ENCODE measurements at regions not wholly inside any gene's neighbourhood (a gene's known extent, or its start where the extent isn't known, plus 50 kb on each side); places are given as distances from the start of the nearest gene placed in this dataset.

- no peak for DNase-seq
These were observed 321.5 kb downstream of the OTOL1 start for GRCh38 chr3:161818106-161818505.

GRCh38 chr3:161821591-161821990 lies 325.0 kb downstream of the OTOL1 start:
- DNase-seq = peak; percentile 78

DNA sequence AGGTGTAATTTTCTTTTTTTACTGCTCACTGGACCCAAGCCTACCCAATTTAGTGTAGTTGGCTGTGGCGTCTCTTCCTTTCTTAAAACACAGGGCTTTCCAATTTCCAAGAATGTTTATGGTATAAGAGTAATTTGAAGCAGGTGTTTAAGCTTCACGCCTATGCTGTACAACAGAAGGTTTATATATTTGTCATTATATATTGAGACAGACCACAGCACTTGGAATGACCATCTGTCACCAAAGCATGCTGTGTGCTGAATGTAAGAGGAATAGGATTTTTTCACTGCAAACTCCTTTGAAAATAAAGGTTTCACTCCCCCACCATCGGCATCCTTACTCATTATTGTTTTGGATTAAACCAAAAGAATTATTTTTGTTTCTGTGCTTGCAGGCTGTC lies 325.7 kb downstream of the OTOL1 start:
- DNase-seq = peak; percentile 74

- DNase-seq = no peak
These were observed 327.3 kb downstream of the OTOL1 start for GRCh38 chr3:161823910-161824309.

GRCh38 chr3:161838021-161838420 lies 341.4 kb downstream of the OTOL1 start:
- DNase-seq = no peak

DNA sequence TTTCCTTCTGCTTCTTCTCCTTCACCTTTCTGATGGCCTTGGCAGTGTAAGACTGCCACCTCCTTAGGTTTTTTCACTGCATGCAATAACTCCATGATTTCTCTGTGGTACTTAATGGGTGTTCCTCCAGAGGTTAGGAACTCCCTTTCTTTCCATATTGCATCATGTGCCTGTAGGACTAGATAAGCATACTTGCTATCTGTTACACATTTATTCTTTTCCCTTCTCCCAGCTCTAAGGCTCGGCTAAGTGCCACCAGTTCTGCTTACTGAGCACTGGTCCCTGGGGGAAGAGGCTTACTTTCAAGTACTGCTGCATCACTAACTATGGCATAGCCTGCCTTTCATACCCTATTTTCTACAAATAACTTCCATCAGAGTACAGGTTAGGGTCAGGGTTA lies 351.8 kb downstream of the OTOL1 start:
- DNase-seq = no peak

- DNase-seq = peak; percentile 8
These were observed 355.4 kb downstream of the OTOL1 start for GRCh38 chr3:161851941-161852566.

DNA sequence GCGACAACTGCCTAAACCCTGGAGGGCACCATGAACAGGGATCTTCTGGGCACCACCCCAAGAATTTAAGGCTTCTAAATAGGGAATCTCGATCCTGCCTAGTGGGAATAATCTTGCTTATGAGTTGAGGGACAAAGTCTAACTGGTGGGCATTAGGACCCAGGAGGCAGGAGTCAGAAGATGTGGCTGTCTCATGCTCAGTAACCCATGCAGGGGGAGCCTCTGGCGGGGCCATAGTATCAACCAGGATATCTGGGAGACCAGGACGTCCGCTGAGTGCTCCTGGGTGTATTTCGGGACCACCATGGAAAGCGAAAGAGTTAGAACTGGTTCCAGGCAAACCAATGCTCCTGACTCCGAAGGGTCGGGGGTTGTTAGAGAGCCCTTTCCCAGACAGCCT lies 356.1 kb downstream of the OTOL1 start:
- DNase-seq = peak; percentile 1

- no peak for DNase-seq
These were observed 357.7 kb downstream of the OTOL1 start for GRCh38 chr3:161854232-161854771.

DNA sequence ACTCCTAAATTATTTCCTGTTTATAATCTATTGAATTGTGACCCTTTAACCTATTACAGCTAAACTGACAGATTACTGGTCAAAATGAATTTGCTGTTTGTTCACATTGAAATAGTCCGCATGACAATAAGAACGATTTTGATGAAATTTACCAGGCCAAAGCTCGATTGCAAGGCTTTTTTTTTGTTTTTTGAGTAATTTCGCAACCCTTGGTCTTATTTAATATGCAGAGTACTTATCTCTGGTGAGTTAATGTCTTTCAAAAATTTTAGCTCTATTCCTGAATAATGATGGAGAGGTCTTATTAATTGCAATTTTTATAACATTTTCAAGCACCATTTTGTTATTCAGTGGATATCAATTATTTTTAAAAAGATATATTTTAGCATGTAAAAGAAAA lies 362.4 kb downstream of the OTOL1 start:
- DNase-seq = no peak

DNA sequence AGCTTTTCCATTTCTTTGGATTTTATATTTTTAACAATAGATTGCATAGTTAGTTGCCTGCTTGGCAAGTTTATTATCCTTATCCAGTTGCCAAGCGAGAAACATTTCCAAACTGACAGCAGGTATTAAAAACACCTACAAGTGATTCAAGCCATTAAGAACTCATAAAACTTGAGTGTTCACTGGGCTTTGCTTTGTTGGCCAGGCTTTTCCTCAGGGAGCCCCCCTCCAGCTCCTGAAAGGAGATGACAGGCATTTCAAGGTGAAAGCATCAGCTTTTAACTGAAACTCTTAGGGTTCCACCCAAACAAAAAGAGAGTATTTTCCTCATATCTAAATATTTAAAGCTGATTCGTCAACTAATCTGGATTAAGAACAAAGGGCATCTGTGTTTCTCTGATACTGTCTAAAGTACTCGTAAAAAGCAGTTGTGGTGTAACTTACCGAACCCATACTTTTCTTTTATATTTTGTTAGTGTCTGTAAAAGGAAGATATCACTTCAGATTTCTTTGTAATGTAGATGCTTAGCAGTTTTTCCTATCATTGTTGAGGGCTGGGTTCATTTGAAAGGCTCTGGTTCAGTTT lies 363.4 kb downstream of the OTOL1 start:
- DNase-seq = no peak

DNA sequence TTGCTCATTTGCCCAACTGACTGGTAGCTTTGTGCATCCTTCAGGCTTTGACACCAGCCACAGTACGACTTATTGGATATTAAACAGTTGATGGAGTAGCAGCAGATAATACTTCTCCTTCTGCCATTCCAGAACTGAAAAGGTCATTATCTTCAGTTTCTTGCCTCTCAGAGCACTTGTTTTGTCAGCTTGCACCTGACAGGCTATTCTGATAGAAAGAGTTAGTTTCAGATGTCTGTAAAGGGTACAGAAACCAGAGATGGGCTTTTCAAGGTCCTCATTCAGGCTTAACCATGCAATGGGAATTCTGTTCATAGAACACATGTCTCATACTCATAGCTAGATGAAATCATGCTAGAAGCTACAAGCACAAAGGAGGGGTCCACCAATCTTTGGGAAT lies 367.2 kb downstream of the OTOL1 start:
- no peak for DNase-seq

DNA sequence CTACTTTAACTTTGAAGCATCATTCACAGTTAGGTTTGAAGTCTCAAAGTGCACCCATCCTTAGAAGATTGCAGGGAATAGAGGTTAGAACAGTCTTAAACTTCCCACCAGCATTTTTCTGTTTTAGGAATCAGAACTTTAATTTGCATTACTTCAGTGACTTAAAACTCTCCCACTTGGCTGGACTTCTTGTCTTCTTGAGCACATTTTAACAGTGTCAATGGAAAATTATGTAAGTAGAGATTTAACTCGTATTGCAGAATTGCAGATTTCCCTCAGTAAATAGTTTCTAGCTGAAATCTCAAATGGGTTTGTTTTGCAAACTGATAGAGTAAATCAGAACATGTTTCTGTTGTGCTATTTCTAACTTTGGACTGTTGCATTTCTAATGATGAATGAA lies 369.6 kb downstream of the OTOL1 start:
- no peak for DNase-seq

DNA sequence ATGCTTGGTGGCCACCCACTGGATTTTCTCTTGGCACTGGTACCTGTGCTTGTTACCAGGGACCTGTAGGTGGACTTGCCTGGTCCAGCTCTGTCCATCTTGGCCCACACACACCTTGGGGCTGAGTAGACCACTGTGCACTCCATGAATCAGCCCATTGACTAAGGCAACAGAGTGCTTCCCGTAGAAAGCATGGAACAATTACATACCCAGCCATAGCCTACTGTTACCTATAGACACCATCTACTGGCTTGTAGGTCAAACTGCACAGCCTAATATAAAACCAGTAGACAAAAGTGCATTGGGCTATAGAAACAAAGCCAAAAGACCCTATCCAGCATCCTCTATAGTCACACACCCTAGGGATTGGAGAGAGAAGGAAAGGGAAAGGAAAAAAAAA lies 378.9 kb downstream of the OTOL1 start:
- DNase-seq = no peak

DNA sequence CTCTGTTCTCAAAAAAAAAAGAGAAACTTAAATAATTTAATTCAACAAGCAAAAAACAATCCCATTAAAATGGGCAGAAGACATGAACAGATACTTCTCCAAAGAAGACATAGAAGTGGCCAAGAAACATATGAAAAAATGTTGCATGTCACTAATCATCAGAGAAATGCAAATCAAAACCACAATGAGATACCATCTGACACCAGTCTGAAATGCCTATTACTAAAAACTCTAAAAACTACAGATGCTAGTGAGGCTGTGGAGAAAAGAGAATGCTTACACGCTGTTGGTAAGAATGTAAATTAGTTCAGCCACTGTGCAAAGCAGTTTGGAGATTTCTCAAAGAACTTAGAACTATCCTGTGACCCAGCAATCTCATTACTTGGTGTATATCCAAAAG lies 382.9 kb downstream of the OTOL1 start:
- DNase-seq = no peak

DNA sequence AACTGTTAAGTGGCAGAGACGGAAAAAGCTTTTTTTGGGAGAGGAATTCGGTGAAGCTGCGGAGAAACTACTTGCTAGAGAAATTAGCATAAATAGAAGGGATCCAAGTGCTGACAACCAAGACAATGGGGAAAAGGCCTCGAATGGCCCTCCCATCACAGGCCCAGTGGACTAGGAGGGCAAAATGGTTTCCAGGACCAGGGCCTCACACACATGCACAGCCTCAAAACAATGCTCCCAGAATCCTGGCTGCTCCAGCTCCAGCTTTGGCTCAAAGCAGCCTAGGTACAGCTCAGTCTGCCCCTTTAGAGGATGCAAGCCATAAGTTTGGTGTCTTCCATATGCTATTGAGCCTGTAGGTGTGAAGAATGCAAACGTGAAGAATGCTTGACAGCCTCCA lies 388.2 kb downstream of the OTOL1 start:
- DNase-seq = no peak

DNA sequence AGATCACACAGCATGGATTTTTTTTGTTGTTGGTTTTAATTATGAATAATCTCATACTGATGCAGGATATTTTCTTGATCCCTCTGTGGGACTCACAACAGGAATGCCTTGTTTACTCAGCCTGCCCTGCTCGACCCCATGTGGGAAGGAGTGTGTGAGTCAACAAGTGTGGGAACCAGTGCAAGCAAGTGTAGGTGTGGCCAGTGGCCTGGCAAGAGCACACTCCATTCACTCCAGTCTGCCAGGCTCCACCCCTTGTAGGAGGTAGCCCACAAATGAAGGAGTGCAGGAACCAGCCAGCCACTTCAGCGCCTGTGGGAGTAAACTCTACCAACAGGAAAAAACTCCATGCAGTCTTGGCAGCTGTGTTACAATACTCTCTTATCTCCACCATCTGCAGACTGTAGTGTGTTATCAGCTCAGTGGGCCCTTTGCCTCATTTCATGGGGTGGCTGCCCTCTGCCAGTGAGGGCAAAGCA lies 393.6 kb downstream of the OTOL1 start:
- no peak for DNase-seq

- DNase-seq = no peak
These were observed 397.4 kb downstream of the OTOL1 start for GRCh38 chr3:161893972-161894371.

GRCh38 chr3:161894657-161895056 lies 398.0 kb downstream of the OTOL1 start:
- no peak for DNase-seq

- no peak for DNase-seq
These were observed 409.0 kb downstream of the OTOL1 start for GRCh38 chr3:161905520-161906132.

DNA sequence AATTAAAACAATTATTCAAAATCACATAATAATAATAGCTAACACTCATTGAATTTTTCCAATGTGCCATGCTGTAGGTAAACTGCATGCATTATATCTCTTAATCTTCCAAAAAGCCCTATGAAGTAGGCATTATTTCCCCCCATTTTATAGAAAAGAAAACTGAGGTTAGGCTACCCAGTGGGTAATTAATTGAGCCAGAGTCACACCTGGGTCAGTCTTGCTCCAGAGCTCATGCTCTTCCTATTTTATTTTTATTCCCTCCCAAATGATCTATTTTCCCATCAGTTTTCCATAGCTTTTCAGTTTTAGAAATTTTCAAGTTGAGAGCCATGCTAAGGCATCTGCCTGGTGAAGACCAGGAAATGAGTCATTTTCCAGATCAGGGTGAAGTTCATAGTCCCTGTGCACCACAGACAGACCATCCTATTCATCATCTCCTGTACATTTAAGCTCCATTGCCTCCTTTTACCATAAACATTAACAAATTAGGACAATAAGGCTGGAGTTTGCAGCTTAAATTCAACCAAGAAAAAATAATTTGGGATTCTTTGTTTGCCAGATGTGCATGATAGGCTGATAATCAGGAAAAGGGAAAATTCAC lies 417.3 kb downstream of the OTOL1 start:
- DNase-seq = no peak

DNA sequence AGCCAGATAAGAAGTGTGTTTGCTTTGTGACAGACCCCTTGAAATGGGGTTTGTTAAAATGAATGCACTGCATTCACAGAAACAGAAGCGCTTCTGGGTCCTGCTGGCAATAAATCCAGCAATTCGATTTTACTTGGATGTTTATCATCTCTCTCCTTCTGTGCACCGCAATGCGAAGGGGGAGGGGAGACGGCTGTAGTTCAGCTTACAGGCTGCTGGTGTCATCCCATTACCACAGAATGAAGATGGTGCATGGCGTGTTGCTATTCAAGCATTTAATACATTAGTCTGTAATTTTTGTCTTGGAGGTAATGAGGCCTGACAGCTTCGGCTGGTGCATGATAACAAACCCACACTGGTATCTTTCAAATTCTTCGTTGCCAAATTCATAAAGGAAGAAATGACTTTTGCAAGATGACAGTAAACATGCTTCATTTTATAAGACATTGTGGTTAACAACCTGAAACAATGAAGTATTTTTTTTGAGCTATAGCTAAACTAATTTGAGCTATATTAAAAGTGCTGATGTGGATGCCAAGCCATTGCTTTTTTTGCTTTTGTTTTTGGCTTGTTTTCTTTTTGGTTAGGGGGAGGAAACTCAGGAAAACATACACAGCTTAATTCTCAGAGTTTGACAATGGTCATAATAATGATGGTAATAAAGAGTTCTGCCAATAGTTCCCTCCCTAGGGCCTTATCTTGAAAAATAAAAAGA lies 418.3 kb downstream of the OTOL1 start:
- DNase-seq = peak; percentile 73

- no peak for DNase-seq
These were observed 418.8 kb downstream of the OTOL1 start for GRCh38 chr3:161915418-161915750.
